NOMO-1 treated with DMSO at 0.1 percent for 48 hours (cell line): ENCODE measurements at regions not wholly inside any gene's neighbourhood (a gene's known extent, or its start where the extent isn't known, plus 50 kb on each side); places are given as distances from the start of the nearest gene placed in this dataset.
"Not testable (repeated sequence)": the region's sequence is repeated elsewhere in the genome, so short reads cannot be mapped to it uniquely, and the experiment has no call there.

Experiments
- DNase-seq: peaks from one replicate; lab custom pipeline; 2025; ENCODE audit not compliant: unreplicated experiment; lab: John Stamatoyannopoulos, UW

- not testable (repeated sequence) for DNase-seq
Observed at GRCh38 chr21:27517177-27517576, 550.3 kb upstream of the ADAMTS5 start.

- no peak for DNase-seq
Observed at GRCh38 chr21:27515676-27516075, 548.8 kb upstream of the ADAMTS5 start.

GRCh38 chr21:27513825-27514224 is 546.9 kb upstream of the ADAMTS5 start:
- DNase-seq: no peak

- DNase-seq: no peak
Observed at GRCh38 chr21:27513016-27513415, 546.1 kb upstream of the ADAMTS5 start.

- no peak for DNase-seq
Observed at GRCh38 chr21:27511233-27511632, 544.3 kb upstream of the ADAMTS5 start.

- DNase-seq: no peak
Observed at GRCh38 chr21:27507695-27508094, 540.8 kb upstream of the ADAMTS5 start.

GRCh38 chr21:27505516-27505915 is 538.6 kb upstream of the ADAMTS5 start:
- DNase-seq: no peak

- no peak for DNase-seq
Observed at GRCh38 chr21:27502801-27503200, 535.9 kb upstream of the ADAMTS5 start.

GRCh38 chr21:27498025-27498424 is 531.1 kb upstream of the ADAMTS5 start:
- no peak for DNase-seq

GRCh38 chr21:27495836-27496235 is 528.9 kb upstream of the ADAMTS5 start:
- no peak for DNase-seq

GRCh38 chr21:27493542-27493941 is 526.7 kb upstream of the ADAMTS5 start:
- DNase-seq: no peak

- DNase-seq: no peak
Observed at GRCh38 chr21:27487676-27488075, 520.8 kb upstream of the ADAMTS5 start.

- no peak for DNase-seq
Observed at GRCh38 chr21:27480841-27481261, 514.0 kb upstream of the ADAMTS5 start.

GRCh38 chr21:27477296-27477695 is 510.4 kb upstream of the ADAMTS5 start:
- DNase-seq: no peak

GRCh38 chr21:27476696-27477095 is 509.8 kb upstream of the ADAMTS5 start:
- DNase-seq: peak; percentile 2

GRCh38 chr21:27475363-27475955 is 508.6 kb upstream of the ADAMTS5 start:
- DNase-seq: no peak

GRCh38 chr21:27467366-27467765 is 500.5 kb upstream of the ADAMTS5 start:
- no peak for DNase-seq

- peak; percentile 22 for DNase-seq
Observed at GRCh38 chr21:27466140-27466539, 499.3 kb upstream of the ADAMTS5 start.

GRCh38 chr21:27464648-27465047 is 497.8 kb upstream of the ADAMTS5 start:
- DNase-seq: no peak

- DNase-seq: no peak
Observed at GRCh38 chr21:27462726-27463125, 495.8 kb upstream of the ADAMTS5 start.

GRCh38 chr21:27454234-27454633 is 487.3 kb upstream of the ADAMTS5 start:
- no peak for DNase-seq

- no peak for DNase-seq
Observed at GRCh38 chr21:27451116-27451515, 484.2 kb upstream of the ADAMTS5 start.

GRCh38 chr21:27450216-27450615 is 483.3 kb upstream of the ADAMTS5 start:
- DNase-seq: no peak
